SK-N-SH (cell line): ENCODE measurements at regions not wholly inside any gene's neighbourhood (a gene's known extent, or its start where the extent isn't known, plus 50 kb on each side); places are given as distances from the start of the nearest gene placed in this dataset.

Experiments
- CTCF ChIA-PET: fragments of 300-600, 350-600 bp; formaldehyde crosslinking; extraction: SDS; loops from one replicate; lab custom pipeline; 2021; lab: Yijun Ruan, JAX
- POLR2A ChIA-PET: fragments of 350-600 bp; sonication (Branson Sonifier 250); formaldehyde crosslinking; extraction: SDS; loops from one replicate; lab custom pipeline; 2020; ENCODE audit warnings: antibody characterized with exemption, inconsistent platforms; lab: Yijun Ruan, JAX
- DNase-seq: peaks from one replicate; pipeline ENCODE4 v3.0.0; 2012
- H2AFZ ChIP-seq: fragments of 200-600 bp; sonication (generic); 2 replicates; pipeline ENCODE4 v1.8.1; 2016; ENCODE audit warnings: antibody characterized with exemption, mild to moderate bottlenecking, low read depth
- H3F3A ChIP-seq: fragments of 200-600 bp; sonication (generic); replicated peaks from 2 replicates; pipeline ENCODE3; 2016; ENCODE audit warnings: antibody characterized with exemption, mild to moderate bottlenecking; ENCODE audit not compliant: insufficient read depth
- H3K27ac ChIP-seq, 2 experiments: fragments of 200-500 bp in 1 of 2; fragments of 200-600 bp in 1 of 2; sonication (Bioruptor generic) in 1 of 2; sonication (generic), shearing (Covaris generic) in 1 of 2; 2 replicates each; pipeline versions ENCODE4 v1.5.1 to v1.6.1; 2014 to 2016; ENCODE audit warnings: low read depth in 2 of 2, inconsistent platforms in 1 of 2, low read length in 1 of 2, mild to moderate bottlenecking in 1 of 2, mixed read lengths in 1 of 2
- H3K27me3 ChIP-seq: fragments of 200-600 bp; sonication (generic), shearing (Covaris generic); 2 replicates; pipeline ENCODE4 v1.6.1; 2016; ENCODE audit warnings: mixed run types; ENCODE audit not compliant: insufficient read depth
- H3K36me3 ChIP-seq, 2 experiments: fragments of 200-500 bp in 1 of 2; fragments of 200-600 bp in 1 of 2; sonication (Bioruptor generic) in 1 of 2; sonication (generic) in 1 of 2; replicated peaks in 1 of 2; 2 replicates each; pipeline versions ENCODE3 to v1.5.1; 2014 to 2016; ENCODE audit warnings: low read length in 1 of 2, mild to moderate bottlenecking in 1 of 2; ENCODE audit not compliant: insufficient read depth in 2 of 2, control insufficient read depth in 1 of 2
- H3K4me1 ChIP-seq, 2 experiments: fragments of 200-500 bp in 1 of 2; fragments of 200-600 bp in 1 of 2; sonication (Bioruptor generic) in 1 of 2; sonication (generic), shearing (Covaris generic) in 1 of 2; 2 replicates each; pipeline versions ENCODE4 v1.5.1 to v1.6.1; 2014 to 2016; ENCODE audit warnings: low read depth in 1 of 2, low read length in 1 of 2, mixed run types in 1 of 2; ENCODE audit not compliant: insufficient read depth in 2 of 2, control insufficient read depth in 1 of 2
- H3K4me2 ChIP-seq: fragments of 200-600 bp; sonication (generic), shearing (Covaris generic); 2 replicates; pipeline ENCODE4 v1.6.1; 2017; ENCODE audit warnings: mixed run types
- H3K4me3 ChIP-seq, 2 experiments: fragments of 200-500 bp in 1 of 2; fragments of 200-600 bp in 1 of 2; sonication (Bioruptor generic) in 1 of 2; sonication (generic), shearing (Covaris generic) in 1 of 2; 2 replicates each; pipeline versions ENCODE4 v1.5.1 to v1.8.1; 2014 to 2016; ENCODE audit warnings: low read depth in 2 of 2, inconsistent platforms in 1 of 2, low read length in 1 of 2, mild to moderate bottlenecking in 1 of 2, mixed read lengths in 1 of 2, moderate library complexity in 1 of 2
- H3K79me2 ChIP-seq: fragments of 200-600 bp; sonication (generic); 2 replicates; pipeline ENCODE4 v1.8.1; 2017; ENCODE audit warnings: mild to moderate bottlenecking; ENCODE audit not compliant: insufficient read depth
- H3K9ac ChIP-seq: fragments of 200-600 bp; sonication (generic); 2 replicates; pipeline ENCODE4 v1.6.1; 2017; ENCODE audit warnings: mixed run types
- H3K9me2 ChIP-seq: fragments of 200-600 bp; sonication (generic); 2 replicates; pipeline ENCODE4 v1.6.1; 2017; ENCODE audit warnings: mixed run types
- H3K9me3 ChIP-seq: fragments of 200-600 bp; sonication (generic); 2 replicates; pipeline ENCODE4 v1.6.1; 2017; ENCODE audit warnings: mixed run types, mild to moderate bottlenecking, moderate library complexity
- H4K20me1 ChIP-seq: fragments of 200-600 bp; sonication (generic); 2 replicates; pipeline ENCODE4 v1.6.1; 2017; ENCODE audit warnings: mild to moderate bottlenecking, mixed run types; ENCODE audit not compliant: insufficient read depth
- CHD2 ChIP-seq: fragments of 150-350 bp; IDR thresholded peaks from 2 replicates; pipeline ENCODE4 v1.6.1; 2018; ENCODE audit warnings: low read length; ENCODE audit not compliant: partially characterized antibody
- FOSL2 ChIP-seq: IDR thresholded peaks from 2 replicates; pipeline ENCODE4 v1.4.0; 2012; ENCODE audit warnings: low read depth, mild to moderate bottlenecking, moderate library complexity, borderline replicate concordance
- FOXM1 ChIP-seq: IDR thresholded peaks from 2 replicates; pipeline ENCODE4 v1.4.0; 2012; ENCODE audit warnings: low read depth, mild to moderate bottlenecking
- JUND ChIP-seq: IDR thresholded peaks from 2 replicates; pipeline ENCODE4 v1.4.0; 2012
- RXRA ChIP-seq: IDR thresholded peaks from 2 replicates; pipeline ENCODE4 v1.4.0; 2012; ENCODE audit warnings: low read depth, mild to moderate bottlenecking, borderline replicate concordance
- SIN3A ChIP-seq: IDR thresholded peaks from 2 replicates; pipeline ENCODE4 v1.6.1; 2012; ENCODE audit warnings: low read depth, mild to moderate bottlenecking, low read length, moderate library complexity, borderline replicate concordance
- TEAD4 ChIP-seq: IDR thresholded peaks from 2 replicates; pipeline ENCODE4 v1.4.0; 2012; ENCODE audit warnings: mild to moderate bottlenecking, borderline replicate concordance; ENCODE audit not compliant: insufficient read depth
- YY1 ChIP-seq: IDR thresholded peaks from 2 replicates; pipeline ENCODE4 v1.4.0; 2012; ENCODE audit warnings: low read depth, mild to moderate bottlenecking
- WGBS: methylation state at CpG from one replicate; pipeline ENCODE4 v1.1.6; 2017; ENCODE audit warnings: low lambda C conversion rate; 5-methylcytosine and 5-hydroxymethylcytosine counted together
- TF ChIP-seq, protein P1 (sequence below): fragments of 150-350 bp; IDR thresholded peaks from 2 replicates; pipeline ENCODE4 v1.6.1; 2017; ENCODE audit warnings: antibody characterized with exemption, low read length, low read depth, borderline replicate concordance
- TF ChIP-seq, protein P2 (sequence below): fragments of 200-600 bp; sonication (generic); IDR thresholded peaks from 2 replicates; pipeline ENCODE4 v1.6.1; 2017; ENCODE audit warnings: antibody characterized with exemption, mild to moderate bottlenecking, moderate library complexity
- TF ChIP-seq, protein P3 (sequence below): IDR thresholded peaks from 2 replicates; pipeline ENCODE4; 2012
- TF ChIP-seq, protein P4 (sequence below): IDR thresholded peaks from 2 replicates; pipeline ENCODE4 v1.4.0; 2012; ENCODE audit warnings: low read depth, borderline replicate concordance

DNA sequence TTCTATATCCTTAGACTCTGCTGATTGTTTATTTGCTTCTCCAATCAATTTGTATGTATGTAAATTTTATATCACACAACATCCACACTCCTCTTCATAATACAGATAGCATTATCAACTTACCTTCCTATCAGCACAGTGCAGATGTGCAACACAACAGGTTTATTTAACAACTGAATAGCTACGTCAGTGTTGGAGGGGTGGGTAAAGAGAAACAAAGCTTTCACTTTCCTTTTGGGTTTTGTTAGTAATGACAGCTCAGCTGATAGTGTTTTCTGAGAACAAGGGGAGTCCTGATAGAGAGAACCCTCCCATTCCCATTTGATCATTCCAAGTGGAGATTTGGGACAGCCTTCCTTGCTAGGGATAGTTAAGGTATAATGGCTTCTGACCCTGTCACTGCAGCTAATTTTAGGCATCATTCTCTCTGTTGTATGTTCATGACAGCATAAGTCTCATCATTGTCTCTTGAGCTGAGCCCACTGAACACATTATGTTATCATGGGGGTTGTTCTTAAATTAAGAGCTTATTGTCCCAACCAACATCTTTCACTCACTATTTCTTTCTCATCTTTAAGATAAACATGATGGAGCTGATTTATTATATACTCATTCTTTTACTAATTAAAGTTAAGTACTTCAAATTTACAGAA is 227.7 kb downstream of the GPD2 start:
- Histone ChIP-seq H3F3A (no peaks in the 10 kb centered on the region), H4K20me1 (no peaks in the 10 kb centered on the region), H3K9me3 (no peaks in the 10 kb centered on the region), H3K36me3 (no peaks in the 10 kb centered on the region), H3K9ac (no peak overlapping the region), H3K79me2 (no peaks in the 10 kb centered on the region), H3K27me3 (no peaks in the 10 kb centered on the region), H3K4me2 (no peak overlapping the region), H3K4me1 (no peaks in the 10 kb centered on the region), H2AFZ (0 out of 2 replicates have a peak overlapping the region, but pooled peaks have one; percentile 31), H3K27ac (no peak overlapping the region), H3K9me2 (no peaks in the 10 kb centered on the region), H3K4me3 (no peak overlapping the region)
- ChIA-PET POLR2A (no interaction called here), CTCF (interaction anchor here (1.6 kb wide), 1 partner anchor 74 kb away, joined by 3 read pairs; no protein-coding TSS in a partner anchor)
- TF ChIP-seq TEAD4 (no peak), CHD2 (no peak), JUND (no peak), RXRA (no peak), FOSL2 (no peak), FOXM1 (no peak), SIN3A (no peak), YY1 (no peak)
- TF ChIP-seq, protein P1, sequence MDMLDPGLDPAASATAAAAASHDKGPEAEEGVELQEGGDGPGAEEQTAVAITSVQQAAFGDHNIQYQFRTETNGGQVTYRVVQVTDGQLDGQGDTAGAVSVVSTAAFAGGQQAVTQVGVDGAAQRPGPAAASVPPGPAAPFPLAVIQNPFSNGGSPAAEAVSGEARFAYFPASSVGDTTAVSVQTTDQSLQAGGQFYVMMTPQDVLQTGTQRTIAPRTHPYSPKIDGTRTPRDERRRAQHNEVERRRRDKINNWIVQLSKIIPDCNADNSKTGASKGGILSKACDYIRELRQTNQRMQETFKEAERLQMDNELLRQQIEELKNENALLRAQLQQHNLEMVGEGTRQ: no peak
- TF ChIP-seq, protein P2, sequence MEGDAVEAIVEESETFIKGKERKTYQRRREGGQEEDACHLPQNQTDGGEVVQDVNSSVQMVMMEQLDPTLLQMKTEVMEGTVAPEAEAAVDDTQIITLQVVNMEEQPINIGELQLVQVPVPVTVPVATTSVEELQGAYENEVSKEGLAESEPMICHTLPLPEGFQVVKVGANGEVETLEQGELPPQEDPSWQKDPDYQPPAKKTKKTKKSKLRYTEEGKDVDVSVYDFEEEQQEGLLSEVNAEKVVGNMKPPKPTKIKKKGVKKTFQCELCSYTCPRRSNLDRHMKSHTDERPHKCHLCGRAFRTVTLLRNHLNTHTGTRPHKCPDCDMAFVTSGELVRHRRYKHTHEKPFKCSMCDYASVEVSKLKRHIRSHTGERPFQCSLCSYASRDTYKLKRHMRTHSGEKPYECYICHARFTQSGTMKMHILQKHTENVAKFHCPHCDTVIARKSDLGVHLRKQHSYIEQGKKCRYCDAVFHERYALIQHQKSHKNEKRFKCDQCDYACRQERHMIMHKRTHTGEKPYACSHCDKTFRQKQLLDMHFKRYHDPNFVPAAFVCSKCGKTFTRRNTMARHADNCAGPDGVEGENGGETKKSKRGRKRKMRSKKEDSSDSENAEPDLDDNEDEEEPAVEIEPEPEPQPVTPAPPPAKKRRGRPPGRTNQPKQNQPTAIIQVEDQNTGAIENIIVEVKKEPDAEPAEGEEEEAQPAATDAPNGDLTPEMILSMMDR: no peak
- TF ChIP-seq, protein P3, sequence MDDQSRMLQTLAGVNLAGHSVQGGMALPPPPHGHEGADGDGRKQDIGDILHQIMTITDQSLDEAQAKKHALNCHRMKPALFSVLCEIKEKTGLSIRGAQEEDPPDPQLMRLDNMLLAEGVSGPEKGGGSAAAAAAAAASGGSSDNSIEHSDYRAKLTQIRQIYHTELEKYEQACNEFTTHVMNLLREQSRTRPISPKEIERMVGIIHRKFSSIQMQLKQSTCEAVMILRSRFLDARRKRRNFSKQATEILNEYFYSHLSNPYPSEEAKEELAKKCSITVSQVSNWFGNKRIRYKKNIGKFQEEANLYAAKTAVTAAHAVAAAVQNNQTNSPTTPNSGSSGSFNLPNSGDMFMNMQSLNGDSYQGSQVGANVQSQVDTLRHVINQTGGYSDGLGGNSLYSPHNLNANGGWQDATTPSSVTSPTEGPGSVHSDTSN: no peak
- TF ChIP-seq, protein P4, sequence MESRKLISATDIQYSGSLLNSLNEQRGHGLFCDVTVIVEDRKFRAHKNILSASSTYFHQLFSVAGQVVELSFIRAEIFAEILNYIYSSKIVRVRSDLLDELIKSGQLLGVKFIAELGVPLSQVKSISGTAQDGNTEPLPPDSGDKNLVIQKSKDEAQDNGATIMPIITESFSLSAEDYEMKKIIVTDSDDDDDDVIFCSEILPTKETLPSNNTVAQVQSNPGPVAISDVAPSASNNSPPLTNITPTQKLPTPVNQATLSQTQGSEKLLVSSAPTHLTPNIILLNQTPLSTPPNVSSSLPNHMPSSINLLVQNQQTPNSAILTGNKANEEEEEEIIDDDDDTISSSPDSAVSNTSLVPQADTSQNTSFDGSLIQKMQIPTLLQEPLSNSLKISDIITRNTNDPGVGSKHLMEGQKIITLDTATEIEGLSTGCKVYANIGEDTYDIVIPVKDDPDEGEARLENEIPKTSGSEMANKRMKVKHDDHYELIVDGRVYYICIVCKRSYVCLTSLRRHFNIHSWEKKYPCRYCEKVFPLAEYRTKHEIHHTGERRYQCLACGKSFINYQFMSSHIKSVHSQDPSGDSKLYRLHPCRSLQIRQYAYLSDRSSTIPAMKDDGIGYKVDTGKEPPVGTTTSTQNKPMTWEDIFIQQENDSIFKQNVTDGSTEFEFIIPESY: no peak
- WGBS: 4% methylated on average over 1 of the region's 1 CpG
- DNase-seq: no peak
